GM06990 (cell line): ENCODE measurements at regions not wholly inside any gene's neighbourhood (a gene's known extent, or its start where the extent isn't known, plus 50 kb on each side); places are given as distances from the start of the nearest gene placed in this dataset.
A peak's percentile ranks its signal among the peaks of the same experiment; 100 is the strongest.
"Not testable (repeated sequence)": the region's sequence is repeated elsewhere in the genome, so short reads cannot be mapped to it uniquely, and the experiment has no call there.

Experiments
- DNase-seq: peaks from one replicate; pipeline ENCODE4 v3.0.0-alpha.2; 2011; ENCODE audit not compliant: insufficient read length; ENCODE audit errors: extremely low read depth
- H3K27me3 ChIP-seq: replicated peaks from 2 replicates; pipeline ENCODE4 v1.6.0; 2011; ENCODE audit warnings: low read length; ENCODE audit not compliant: control insufficient read depth, insufficient read depth
- H3K36me3 ChIP-seq: 2 replicates; pipeline ENCODE4 v1.5.1; 2011; ENCODE audit warnings: low read length; ENCODE audit not compliant: control insufficient read depth, insufficient read depth
- H3K4me3 ChIP-seq: replicated peaks from 2 replicates; pipeline ENCODE4 v1.5.1; 2011; ENCODE audit warnings: low read depth, mild to moderate bottlenecking, control low read depth, low read length
- CTCF ChIP-seq: IDR thresholded peaks from 2 replicates; pipeline ENCODE4 v1.5.1; 2011; ENCODE audit warnings: low read length, control low read depth, mild to moderate bottlenecking, inconsistent platforms; ENCODE audit not compliant: insufficient read depth, poor library complexity, severe bottlenecking

GRCh38 chr5:153237671-153238332 is 252.7 kb upstream of the GRIA1 start:
- peak; percentile 16 for DNase-seq
- Histone ChIP-seq H3K4me3 (no peak overlapping the region), H3K27me3 (no peaks in the 10 kb centered on the region), H3K36me3 (no peaks in the 10 kb centered on the region)
- TF ChIP-seq CTCF, result no peak

DNA sequence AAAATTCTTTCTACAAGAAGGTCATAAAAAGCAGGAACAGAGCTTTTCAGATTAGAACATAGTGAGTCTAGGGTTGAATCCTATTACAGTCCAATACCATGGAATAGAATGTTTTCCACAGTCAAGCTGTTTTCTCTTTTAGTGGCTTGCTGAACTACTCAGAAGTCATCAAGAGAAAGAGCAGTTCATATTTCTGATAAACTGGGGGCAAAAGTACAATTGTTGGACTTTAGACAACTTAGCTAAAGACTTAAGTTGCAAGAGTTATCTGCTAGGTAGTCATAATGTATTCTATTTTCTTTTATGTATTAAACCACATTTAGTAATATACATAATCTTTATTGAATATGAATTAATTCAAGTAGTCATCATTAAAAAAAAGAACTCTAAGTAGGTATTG is 233.1 kb upstream of the GRIA1 start:
- no peak for DNase-seq
- no peak for TF ChIP-seq CTCF

DNA sequence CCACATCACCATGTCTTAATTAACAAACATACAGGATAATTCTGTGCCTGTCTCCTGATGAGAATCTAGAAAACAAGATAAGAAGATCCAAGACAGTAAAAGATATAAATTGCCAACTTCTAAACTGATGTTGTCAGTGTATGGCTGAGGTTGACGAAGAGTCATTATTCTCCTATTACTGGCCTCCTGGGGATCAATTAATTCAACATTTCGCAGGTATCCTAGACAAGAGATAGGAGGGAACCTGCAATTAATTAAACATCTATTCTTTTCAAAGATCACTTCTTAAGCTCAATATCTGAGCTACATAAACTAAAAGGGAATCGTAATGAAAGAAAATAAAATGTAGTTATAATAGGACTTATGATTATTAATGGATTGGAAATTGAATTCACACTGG is 232.0 kb upstream of the GRIA1 start:
- Histone ChIP-seq H3K4me3 (no peak overlapping the region), H3K36me3 (no peaks in the 10 kb centered on the region), H3K27me3 (no peaks in the 10 kb centered on the region)
- DNase-seq, result no peak
- TF ChIP-seq CTCF, result no peak

More for the DNA sequence above, 233.1 kb upstream of the GRIA1 start:
- no peaks in the 10 kb centered on the region for H3K36me3 ChIP-seq
- no peaks in the 10 kb centered on the region for H3K27me3 ChIP-seq
- no peak overlapping the region for H3K4me3 ChIP-seq

DNA sequence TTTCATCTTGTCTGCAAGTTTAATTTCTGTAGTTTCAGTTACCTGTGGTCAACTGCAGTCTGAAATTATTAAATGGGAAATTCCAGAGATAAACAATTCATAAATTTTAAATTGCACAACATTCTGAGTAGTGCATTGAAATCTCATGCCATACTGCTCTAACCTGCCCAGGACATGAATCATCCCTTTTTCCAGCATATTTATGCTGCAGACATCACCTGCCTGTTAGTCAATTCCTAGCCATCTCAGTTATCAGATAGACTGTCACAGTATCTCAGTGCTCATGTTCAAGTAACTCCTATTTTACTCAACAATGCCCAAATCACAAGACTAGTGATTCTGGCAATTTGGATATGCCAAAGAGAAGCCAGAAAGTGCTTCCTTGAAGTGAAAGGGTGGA is 223.0 kb upstream of the GRIA1 start:
- Histone ChIP-seq H3K36me3 (no peaks in the 10 kb centered on the region), H3K4me3 (no peak overlapping the region), H3K27me3 (no peaks in the 10 kb centered on the region)
- DNase-seq, result no peak
- TF ChIP-seq CTCF, result no peak

- Histone ChIP-seq H3K36me3 (no peaks in the 10 kb centered on the region), H3K4me3 (no peak overlapping the region), H3K27me3 (no peaks in the 10 kb centered on the region)
- no peak for TF ChIP-seq CTCF
- DNase-seq, result no peak
Observed at GRCh38 chr5:153275695-153276094, 214.8 kb upstream of the GRIA1 start.

GRCh38 chr5:153276151-153276550 is 214.3 kb upstream of the GRIA1 start:
- TF ChIP-seq CTCF, result no peak
- Histone ChIP-seq H3K27me3 (no peaks in the 10 kb centered on the region), H3K36me3 (no peaks in the 10 kb centered on the region), H3K4me3 (no peak overlapping the region)
- DNase-seq, result no peak

DNA sequence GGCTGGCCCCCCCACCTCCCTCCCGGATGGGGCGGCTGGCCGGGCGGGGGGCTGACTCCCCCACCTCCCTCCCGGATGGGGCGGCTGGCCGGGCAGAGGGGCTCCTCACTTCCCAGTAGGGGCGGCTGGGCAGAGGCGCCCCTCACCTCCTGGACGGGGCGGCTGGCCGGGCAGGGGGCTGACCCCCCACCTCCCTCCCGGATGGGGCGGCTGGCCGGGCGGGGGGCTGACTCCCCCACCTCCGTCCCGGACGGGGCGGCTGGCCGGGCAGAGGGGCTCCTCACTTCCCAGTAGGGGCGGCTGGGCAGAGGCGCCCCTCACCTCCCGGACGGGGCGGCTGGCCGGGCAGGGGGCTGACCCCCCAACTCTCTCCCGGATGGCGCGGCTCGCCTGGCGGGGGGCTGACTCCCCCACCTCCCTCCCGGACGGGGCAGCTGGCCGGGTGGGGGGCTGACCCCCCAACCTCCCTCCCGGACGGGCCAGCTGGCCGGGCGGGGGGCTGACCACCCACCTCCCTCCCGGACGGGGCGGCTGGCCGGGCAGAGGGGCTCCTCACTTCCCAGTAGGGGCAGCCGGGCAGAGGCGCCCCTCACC is 194.1 kb upstream of the GRIA1 start:
- H3K27me3 ChIP-seq, H3K36me3 ChIP-seq, DNase-seq, H3K4me3 ChIP-seq: not testable (repeated sequence)
